PFSK-1 (cell line): ENCODE measurements at regions not wholly inside any gene's neighbourhood (a gene's known extent, or its start where the extent isn't known, plus 50 kb on each side); places are given as distances from the start of the nearest gene placed in this dataset.

Experiments used
- FOXP2 ChIP-seq: optimal IDR thresholded peaks from 2 replicates; pipeline ENCODE3; 2011; ENCODE audit warnings: borderline replicate concordance, control low read depth, inconsistent platforms; ENCODE audit not compliant: insufficient read depth; ENCODE audit errors: extremely low read length, extremely low read depth
- POLR2AphosphoS5 ChIP-seq: IDR thresholded peaks from 2 replicates; pipeline ENCODE4 v1.6.1; 2012; ENCODE audit warnings: low read depth, mild to moderate bottlenecking, control low read depth, low read length, moderate library complexity
- SIN3A ChIP-seq: IDR thresholded peaks from 2 replicates; pipeline ENCODE4 v1.6.1; 2012; ENCODE audit warnings: mild to moderate bottlenecking, low read length, moderate library complexity, borderline replicate concordance; ENCODE audit not compliant: insufficient read depth
- TAF1 ChIP-seq: IDR thresholded peaks from 2 replicates; pipeline ENCODE4 v1.6.1; 2012; ENCODE audit warnings: low read length, control low read depth, borderline replicate concordance; ENCODE audit not compliant: insufficient read depth
- TF ChIP-seq, protein P1 (sequence below), 2 experiments: IDR thresholded peaks; 2 replicates each; pipeline versions ENCODE4 v1.6.1 to v1.8.0; 2011 to 2012; ENCODE audit warnings: low read depth in 2 of 2, low read length in 2 of 2, control low read depth in 1 of 2, inconsistent platforms in 1 of 2, mild to moderate bottlenecking in 1 of 2, moderate library complexity in 1 of 2; ENCODE audit not compliant: insufficient read depth in 1 of 2

DNA sequence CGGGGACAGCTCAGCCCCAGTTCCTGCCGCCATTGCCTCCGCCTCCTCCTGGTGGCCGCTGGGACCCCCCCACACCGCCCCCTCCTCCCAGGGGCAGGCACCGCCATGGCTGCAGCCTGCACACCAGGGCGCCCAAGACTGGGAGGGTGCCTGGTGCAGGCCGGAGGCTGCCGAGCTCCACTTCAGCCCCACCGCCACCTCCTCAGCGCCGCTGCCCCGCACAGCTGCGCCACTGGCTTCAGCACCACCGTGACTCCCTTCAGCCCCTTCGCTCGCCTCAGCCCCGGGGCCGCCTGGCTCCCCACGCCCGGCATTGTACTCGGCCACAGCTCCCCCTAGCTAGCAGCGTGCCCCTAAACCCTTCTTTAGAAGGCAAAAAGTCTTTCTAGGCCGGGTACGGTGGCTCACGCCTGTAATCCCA, 131.1 kb downstream of the CRYBB2 start:
- no peak for TF ChIP-seq POLR2AphosphoS5
- no peak for TF ChIP-seq FOXP2
- no peak for TF ChIP-seq TAF1
- TF ChIP-seq, protein P1, sequence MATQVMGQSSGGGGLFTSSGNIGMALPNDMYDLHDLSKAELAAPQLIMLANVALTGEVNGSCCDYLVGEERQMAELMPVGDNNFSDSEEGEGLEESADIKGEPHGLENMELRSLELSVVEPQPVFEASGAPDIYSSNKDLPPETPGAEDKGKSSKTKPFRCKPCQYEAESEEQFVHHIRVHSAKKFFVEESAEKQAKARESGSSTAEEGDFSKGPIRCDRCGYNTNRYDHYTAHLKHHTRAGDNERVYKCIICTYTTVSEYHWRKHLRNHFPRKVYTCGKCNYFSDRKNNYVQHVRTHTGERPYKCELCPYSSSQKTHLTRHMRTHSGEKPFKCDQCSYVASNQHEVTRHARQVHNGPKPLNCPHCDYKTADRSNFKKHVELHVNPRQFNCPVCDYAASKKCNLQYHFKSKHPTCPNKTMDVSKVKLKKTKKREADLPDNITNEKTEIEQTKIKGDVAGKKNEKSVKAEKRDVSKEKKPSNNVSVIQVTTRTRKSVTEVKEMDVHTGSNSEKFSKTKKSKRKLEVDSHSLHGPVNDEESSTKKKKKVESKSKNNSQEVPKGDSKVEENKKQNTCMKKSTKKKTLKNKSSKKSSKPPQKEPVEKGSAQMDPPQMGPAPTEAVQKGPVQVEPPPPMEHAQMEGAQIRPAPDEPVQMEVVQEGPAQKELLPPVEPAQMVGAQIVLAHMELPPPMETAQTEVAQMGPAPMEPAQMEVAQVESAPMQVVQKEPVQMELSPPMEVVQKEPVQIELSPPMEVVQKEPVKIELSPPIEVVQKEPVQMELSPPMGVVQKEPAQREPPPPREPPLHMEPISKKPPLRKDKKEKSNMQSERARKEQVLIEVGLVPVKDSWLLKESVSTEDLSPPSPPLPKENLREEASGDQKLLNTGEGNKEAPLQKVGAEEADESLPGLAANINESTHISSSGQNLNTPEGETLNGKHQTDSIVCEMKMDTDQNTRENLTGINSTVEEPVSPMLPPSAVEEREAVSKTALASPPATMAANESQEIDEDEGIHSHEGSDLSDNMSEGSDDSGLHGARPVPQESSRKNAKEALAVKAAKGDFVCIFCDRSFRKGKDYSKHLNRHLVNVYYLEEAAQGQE (IDR thresholded peaks at IDR 0.05; ENCODE audit: insufficient read depth in 1 of 2, low read depth in 2 of 2, low read length in 2 of 2) = no peak
- TF ChIP-seq SIN3A = no peak

DNA sequence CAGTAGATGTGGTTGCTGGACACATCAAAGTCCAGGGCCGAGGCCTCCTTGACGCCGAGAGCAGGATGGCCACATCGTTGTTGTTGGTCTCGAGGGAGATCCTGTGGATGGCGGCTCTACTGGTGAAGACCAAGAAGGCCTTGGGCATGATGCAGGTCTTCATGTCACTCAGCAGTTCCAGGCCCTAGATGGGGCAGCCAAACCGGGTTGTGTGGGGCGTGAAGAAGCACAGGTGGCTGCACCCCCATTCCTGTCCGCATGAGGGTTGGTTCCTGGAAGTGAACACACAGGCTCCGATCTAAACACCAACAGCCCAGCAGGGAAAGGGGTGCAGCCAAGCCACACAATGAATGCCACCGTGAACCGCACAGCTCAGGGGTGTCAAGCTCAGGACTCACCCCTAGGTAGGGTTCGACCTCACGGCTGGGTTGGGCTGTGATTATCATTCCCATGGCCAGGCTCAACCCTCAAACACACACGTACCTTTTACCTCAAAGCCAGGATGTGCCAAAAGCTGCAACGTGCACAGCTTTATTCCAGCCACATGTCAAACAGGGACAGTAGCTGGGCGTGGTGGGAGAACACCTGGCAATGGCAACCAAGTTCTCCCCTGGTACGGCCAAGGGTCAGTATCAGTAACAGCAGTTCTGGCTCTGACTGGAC, 132.3 kb downstream of the CRYBB2 start:
- TF ChIP-seq, protein P1 (IDR thresholded peaks at IDR 0.05; ENCODE audit: insufficient read depth in 1 of 2, low read depth in 2 of 2, low read length in 2 of 2) = no peak
- TF ChIP-seq POLR2AphosphoS5 (no peak), SIN3A (no peak), FOXP2 (no peak), TAF1 (no peak)

- TF ChIP-seq SIN3A (no peak), FOXP2 (no peak), TAF1 (no peak), POLR2AphosphoS5 (no peak)
- TF ChIP-seq, protein P1 (IDR thresholded peaks at IDR 0.05; ENCODE audit: insufficient read depth in 1 of 2, low read depth in 2 of 2, low read length in 2 of 2) = no peak
Measured at GRCh38 chr22:25352294-25352680, 132.8 kb downstream of the CRYBB2 start.

DNA sequence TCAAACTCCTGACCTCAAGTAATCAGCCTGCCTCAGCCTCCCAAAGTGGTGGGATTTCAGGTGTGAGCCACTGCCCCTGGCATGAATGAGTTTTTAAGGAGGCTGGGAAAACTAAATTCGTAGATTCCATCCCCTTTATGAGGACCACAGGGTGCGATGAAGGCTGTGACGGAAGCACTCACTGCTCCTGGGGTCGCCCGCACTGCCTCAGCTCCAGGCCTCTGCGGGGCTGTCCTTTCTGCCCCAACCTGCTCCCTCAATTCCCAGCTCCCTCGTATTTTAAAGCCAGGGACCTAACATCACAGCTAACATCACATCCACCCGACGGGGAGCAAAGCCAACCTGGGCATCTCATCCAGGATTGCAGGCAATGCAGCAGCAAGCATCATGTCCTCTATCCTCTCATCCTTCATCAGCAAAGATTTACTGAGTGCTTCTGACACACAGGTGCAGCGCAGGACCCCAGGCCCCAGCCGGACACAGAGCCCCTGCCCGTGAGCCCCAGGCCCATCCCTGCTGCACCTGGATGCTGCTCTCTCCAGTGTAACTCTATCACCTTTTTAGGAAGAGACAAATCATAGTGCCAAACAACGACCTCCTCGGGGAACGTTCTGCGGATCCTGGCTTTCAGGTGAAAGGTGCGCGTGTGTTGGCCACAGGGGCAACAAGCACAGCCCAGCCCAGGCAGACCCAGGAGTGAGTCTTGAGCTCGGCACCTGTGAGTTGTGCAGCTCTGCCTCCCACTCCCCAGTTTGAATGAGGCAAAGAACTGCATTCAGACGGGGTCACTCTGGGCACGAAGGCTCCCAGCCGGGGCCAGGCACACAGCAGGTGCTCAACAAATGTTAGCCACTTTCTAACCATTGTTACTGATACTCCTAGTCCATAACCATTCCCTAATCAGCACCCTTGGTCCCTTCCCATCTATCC, 134.3 kb downstream of the CRYBB2 start:
- no peak for TF ChIP-seq SIN3A
- no peak for TF ChIP-seq POLR2AphosphoS5
- TF ChIP-seq, protein P1 (IDR thresholded peaks at IDR 0.05; ENCODE audit: insufficient read depth in 1 of 2, low read depth in 2 of 2, low read length in 2 of 2) = no peak
- TF ChIP-seq TAF1 = no peak
- no peak for TF ChIP-seq FOXP2
